DMS153 treated with DMSO at 0.1 percent for 48 hours (cell line): ENCODE measurements at regions not wholly inside any gene's neighbourhood (a gene's known extent, or its start where the extent isn't known, plus 50 kb on each side); places are given as distances from the start of the nearest gene placed in this dataset.

Source experiments
- DNase-seq: peaks from one replicate; lab custom pipeline; 2025; ENCODE audit not compliant: unreplicated experiment; lab: John Stamatoyannopoulos, UW

GRCh38 chr10:44845361-44846175, 65.6 kb upstream of the TMEM72 start:
- no peak for DNase-seq

- no peak for DNase-seq
These were observed 64.0 kb upstream of the TMEM72 start for GRCh38 chr10:44847110-44847509.

DNA sequence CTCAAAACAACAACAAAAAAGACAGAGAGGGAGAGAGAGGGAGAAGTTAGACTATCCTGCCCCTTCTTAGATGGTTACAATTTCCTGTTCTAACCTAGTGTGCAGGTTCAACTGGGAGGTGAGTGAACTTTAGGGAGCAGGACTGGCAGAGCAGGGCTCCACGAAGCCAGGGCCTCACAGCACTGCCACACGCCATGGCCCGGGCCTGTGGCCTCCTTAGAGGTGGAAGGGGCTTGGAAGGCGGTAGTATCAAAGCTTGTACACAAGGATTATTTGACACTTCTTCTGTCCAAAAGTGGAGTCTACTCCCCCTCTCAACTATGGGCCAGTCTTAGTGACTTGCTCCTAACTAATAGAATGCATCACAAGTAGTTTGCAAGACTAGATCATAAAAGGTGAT, 62.9 kb upstream of the TMEM72 start:
- DNase-seq, result no peak

GRCh38 chr10:44849936-44850335, 61.2 kb upstream of the TMEM72 start:
- no peak for DNase-seq

DNA sequence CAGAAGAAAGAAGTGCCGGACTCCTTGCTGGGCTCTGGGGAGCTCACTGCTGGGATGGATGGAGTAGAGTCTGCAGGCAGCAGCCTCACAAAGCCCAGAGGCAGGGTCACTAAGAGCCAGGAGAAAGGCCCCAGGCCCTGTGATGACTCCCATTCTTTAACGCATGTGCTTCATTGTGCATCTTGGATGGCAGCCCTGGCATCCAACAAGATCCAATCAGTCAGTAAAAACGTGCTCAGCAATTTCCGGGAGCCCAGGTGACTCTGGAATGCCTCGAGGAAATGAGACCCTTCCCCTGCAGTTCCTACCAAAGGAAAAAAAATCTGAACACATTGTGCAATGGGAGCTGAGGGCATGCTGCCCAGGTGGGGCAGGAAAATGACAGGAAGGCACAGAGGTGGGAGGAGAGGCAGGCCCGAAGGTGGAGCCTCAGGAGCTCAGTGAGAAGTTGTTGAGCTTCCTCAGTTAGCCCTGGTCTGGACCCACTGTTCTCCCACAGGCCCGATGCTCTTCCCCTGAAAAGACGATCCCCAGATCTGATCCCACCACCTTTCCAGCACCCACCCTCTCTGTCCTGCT, 60.7 kb upstream of the TMEM72 start:
- DNase-seq, result no peak

DNA sequence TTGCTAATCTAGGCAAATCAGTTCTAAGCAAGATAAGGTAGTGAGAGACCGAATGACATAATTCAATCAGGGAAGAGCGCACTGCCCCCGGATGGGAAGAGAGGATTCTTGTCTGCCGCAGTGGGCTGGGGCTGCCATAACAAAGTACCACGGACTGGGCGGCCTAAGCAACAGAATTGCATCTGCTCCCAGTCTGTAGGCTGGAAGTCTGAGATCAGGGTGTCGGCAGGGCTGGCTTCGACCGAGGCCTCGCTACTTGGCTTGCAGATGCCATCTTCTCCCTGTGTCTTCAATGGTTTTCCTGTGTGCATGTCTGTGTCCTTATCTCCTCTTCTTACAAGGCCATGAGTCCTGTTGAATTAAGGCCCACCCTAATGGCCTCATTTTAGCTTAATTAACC, 59.7 kb upstream of the TMEM72 start:
- DNase-seq, result no peak

- DNase-seq, result no peak
These were observed 59.3 kb upstream of the TMEM72 start for GRCh38 chr10:44851881-44852280.

DNA sequence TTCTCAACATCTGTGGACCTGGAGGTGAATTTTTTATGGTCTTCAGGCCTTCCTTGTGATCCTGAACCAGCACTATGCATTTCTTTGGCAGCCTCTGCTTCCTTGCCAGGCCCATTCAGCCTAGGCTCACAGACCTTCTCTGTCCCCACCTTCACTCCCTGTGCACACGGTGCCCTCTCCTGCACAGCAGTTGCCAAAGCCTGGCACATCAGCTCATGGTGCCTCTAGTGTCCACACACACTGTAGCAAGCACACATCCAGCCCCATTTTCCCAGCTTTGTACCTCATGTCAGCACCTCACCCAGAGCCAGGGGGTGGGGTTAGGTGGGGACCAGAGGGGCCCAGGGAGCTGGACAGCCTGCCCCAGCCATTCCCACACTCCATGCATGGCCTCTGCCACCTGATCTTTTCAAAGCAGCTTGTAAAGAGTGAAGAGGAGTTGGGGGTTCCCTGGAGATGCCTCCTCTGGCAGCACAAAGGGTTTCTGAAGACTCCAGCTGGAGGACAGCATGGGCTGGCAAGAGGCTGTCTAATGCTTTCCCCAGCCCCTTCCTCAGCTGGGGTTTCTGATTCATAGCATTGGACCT, 57.9 kb upstream of the TMEM72 start:
- DNase-seq, result peak; percentile 22

DNA sequence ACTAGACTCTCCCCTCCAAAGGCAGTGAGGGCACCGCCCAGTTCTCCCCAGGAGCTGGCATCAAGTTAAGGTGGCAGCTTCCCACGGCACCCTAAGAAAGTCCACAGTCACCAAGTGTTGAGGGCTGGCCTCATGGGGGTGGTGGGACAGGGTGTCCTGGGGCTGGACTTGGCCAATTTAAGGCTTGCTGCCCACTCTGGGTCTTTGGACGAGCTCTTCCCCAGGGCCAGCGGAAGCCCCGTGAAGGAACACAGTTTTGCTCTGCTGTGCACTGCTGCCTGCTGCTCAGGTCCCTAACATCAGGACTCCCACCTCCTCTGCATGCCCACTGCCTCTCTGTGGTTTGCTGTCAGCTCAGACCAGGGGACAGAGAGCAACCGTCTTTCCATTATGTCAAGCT, 57.3 kb upstream of the TMEM72 start:
- no peak for DNase-seq

GRCh38 chr10:44854693-44855350, 56.3 kb upstream of the TMEM72 start:
- DNase-seq, result no peak

GRCh38 chr10:44856696-44857095, 54.4 kb upstream of the TMEM72 start:
- no peak for DNase-seq

- peak; percentile 25 for DNase-seq
These were observed 53.6 kb upstream of the TMEM72 start for GRCh38 chr10:44857363-44858016.

DNA sequence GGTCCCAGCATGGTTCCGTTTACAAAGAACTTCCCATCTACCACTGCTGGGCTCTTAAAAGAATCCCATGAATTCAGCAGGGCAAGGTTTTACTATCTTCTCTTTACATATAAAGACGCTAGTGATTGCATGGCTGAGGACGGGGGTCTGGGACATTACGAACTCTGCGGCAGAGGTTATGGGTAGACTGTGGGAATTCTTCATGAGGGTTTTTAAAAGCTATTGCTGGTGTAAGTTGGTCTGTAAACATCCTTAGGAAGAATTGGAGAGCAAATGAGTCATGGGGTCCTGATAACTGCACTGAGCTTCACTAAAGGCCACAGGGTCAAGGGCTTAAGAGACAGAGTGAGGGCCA, 53.1 kb upstream of the TMEM72 start:
- DNase-seq, result no peak

DNA sequence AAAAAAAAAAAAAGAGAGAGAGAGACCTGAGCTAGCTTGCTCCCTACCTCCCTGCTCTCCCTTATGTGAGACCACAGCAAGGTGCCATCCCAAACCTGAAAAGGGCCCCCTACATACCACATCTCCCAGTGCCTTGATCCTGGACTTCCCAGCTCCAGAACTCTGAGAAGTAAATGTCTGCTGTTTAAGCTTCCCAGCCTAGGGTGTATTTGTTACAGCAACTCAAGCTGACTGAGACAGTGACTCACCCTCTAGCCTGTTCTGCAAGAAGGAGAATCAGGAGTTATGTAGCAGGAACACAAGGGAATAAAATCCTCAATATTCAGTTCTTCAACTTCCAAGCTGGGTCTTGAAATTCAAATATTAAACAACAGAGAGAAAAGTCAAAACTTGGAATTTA, 52.1 kb upstream of the TMEM72 start:
- DNase-seq, result no peak

DNA sequence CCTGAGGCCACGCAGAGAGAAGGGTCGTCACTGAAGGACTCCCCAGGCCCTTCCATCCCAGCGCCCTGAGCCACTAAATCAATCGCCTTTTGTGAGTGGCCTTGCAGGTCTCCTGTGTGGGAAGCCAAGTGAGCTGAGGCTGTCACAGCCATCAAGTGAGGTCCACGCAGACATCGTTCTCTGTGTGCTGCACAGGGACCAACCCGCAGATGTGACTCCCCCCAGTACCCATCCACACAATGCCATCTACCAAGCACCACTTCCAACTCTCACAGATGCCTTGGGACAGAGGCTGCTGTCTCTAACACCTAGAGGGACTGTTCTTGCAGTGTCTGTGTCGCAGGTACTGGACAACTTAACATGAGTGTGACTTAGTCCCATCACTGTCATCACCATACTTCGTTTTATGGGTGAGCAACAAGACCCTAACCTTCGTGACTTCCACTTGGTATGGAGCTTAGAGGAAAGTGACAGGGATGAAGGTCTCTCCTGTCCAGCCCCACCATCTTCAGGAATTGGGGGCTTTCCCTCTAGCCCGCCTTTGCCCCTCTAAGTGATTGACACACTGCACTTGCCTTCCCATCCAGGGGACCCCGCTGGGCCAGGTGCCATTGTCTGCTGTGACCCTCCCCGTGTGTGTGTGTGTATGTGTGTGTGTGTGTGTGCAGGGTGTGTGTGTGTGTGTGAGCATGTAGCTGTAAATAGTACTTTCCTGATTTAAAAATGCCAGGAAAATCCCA, 51.4 kb upstream of the TMEM72 start:
- DNase-seq, result no peak

- DNase-seq, result no peak
These were observed 50.1 kb upstream of the TMEM72 start for GRCh38 chr10:44860811-44861736.
